ENCODE measurements at regions not wholly inside any gene's neighbourhood (a gene's known extent, or its start where the extent isn't known, plus 50 kb on each side); places are given as distances from the start of the nearest gene placed in this dataset.
"Not testable (repeated sequence)": the region's sequence is repeated elsewhere in the genome, so short reads cannot be mapped to it uniquely, and the experiment has no call there.

- TF ChIP-seq, protein P1, sequence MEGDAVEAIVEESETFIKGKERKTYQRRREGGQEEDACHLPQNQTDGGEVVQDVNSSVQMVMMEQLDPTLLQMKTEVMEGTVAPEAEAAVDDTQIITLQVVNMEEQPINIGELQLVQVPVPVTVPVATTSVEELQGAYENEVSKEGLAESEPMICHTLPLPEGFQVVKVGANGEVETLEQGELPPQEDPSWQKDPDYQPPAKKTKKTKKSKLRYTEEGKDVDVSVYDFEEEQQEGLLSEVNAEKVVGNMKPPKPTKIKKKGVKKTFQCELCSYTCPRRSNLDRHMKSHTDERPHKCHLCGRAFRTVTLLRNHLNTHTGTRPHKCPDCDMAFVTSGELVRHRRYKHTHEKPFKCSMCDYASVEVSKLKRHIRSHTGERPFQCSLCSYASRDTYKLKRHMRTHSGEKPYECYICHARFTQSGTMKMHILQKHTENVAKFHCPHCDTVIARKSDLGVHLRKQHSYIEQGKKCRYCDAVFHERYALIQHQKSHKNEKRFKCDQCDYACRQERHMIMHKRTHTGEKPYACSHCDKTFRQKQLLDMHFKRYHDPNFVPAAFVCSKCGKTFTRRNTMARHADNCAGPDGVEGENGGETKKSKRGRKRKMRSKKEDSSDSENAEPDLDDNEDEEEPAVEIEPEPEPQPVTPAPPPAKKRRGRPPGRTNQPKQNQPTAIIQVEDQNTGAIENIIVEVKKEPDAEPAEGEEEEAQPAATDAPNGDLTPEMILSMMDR (CRISPR knock-in tag; IDR thresholded peaks at IDR 0.05), result not testable (repeated sequence)
- TF ChIP-seq SUZ12 (IDR thresholded peaks at IDR 0.05; ENCODE audit: low read depth, low read length); MXD1 (CRISPR knock-in tag; IDR thresholded peaks at IDR 0.05); ARHGAP35 (CRISPR knock-in tag; IDR thresholded peaks at IDR 0.05; ENCODE audit: borderline replicate concordance); KLF12 (CRISPR knock-in tag; IDR thresholded peaks at IDR 0.05; ENCODE audit: borderline replicate concordance); POLR2A (IDR thresholded peaks at IDR 0.05; ENCODE audit: insufficient read depth in 1 of 2, low read depth in 2 of 2, low read length in 2 of 2): not testable (repeated sequence)
- TF ChIP-seq, protein P2, sequence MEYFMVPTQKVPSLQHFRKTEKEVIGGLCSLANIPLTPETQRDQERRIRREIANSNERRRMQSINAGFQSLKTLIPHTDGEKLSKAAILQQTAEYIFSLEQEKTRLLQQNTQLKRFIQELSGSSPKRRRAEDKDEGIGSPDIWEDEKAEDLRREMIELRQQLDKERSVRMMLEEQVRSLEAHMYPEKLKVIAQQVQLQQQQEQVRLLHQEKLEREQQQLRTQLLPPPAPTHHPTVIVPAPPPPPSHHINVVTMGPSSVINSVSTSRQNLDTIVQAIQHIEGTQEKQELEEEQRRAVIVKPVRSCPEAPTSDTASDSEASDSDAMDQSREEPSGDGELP (IDR thresholded peaks at IDR 0.05; ENCODE audit: borderline replicate concordance, low read depth), result not testable (repeated sequence)
- TF ChIP-seq, protein P3, sequence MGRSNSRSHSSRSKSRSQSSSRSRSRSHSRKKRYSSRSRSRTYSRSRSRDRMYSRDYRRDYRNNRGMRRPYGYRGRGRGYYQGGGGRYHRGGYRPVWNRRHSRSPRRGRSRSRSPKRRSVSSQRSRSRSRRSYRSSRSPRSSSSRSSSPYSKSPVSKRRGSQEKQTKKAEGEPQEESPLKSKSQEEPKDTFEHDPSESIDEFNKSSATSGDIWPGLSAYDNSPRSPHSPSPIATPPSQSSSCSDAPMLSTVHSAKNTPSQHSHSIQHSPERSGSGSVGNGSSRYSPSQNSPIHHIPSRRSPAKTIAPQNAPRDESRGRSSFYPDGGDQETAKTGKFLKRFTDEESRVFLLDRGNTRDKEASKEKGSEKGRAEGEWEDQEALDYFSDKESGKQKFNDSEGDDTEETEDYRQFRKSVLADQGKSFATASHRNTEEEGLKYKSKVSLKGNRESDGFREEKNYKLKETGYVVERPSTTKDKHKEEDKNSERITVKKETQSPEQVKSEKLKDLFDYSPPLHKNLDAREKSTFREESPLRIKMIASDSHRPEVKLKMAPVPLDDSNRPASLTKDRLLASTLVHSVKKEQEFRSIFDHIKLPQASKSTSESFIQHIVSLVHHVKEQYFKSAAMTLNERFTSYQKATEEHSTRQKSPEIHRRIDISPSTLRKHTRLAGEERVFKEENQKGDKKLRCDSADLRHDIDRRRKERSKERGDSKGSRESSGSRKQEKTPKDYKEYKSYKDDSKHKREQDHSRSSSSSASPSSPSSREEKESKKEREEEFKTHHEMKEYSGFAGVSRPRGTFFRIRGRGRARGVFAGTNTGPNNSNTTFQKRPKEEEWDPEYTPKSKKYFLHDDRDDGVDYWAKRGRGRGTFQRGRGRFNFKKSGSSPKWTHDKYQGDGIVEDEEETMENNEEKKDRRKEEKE (IDR thresholded peaks at IDR 0.05), result not testable (repeated sequence)
- TF ChIP-seq, protein P4, sequence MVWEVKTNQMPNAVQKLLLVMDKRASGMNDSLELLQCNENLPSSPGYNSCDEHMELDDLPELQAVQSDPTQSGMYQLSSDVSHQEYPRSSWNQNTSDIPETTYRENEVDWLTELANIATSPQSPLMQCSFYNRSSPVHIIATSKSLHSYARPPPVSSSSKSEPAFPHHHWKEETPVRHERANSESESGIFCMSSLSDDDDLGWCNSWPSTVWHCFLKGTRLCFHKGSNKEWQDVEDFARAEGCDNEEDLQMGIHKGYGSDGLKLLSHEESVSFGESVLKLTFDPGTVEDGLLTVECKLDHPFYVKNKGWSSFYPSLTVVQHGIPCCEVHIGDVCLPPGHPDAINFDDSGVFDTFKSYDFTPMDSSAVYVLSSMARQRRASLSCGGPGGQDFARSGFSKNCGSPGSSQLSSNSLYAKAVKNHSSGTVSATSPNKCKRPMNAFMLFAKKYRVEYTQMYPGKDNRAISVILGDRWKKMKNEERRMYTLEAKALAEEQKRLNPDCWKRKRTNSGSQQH (CRISPR knock-in tag; IDR thresholded peaks at IDR 0.05; ENCODE audit: low read depth), result not testable (repeated sequence)
These were observed 57.9 kb upstream of the GOLGA8R start for GRCh38 chr15:30471817-30472551.
